ENCODE measurements at regions not wholly inside any gene's neighbourhood (a gene's known extent, or its start where the extent isn't known, plus 50 kb on each side); places are given as distances from the start of the nearest gene placed in this dataset.
"Not testable (repeated sequence)": the region's sequence is repeated elsewhere in the genome, so short reads cannot be mapped to it uniquely, and the experiment has no call there.

GRCh38 chr6:80974579-80974978 is 777.9 kb downstream of the TENT5A start:
- no peak for DNase-seq

GRCh38 chr6:80969439-80969838 is 783.0 kb downstream of the TENT5A start:
- peak; percentile 39 for DNase-seq

DNA sequence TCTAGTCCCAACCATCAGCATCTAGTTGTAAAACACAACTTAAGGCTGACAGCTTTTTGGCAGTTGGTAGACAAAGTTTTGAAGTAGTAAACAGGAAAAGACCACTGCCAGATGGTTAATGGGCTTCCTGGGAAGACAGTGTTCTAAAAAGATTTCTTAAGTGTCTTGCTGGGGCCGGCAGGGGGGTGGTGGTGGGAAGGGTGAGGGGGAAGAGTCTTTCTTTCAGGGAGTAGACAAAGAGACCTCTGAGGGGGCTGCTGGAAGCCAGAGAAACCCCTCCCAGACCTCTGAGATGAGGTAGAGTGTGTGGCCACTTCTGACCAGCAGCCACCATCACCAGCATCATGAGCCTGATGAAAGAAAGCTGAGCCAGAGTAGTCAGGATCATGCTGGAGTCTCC is 784.9 kb downstream of the TENT5A start:
- no peak for DNase-seq

- DNase-seq: no peak
Observed at GRCh38 chr6:80962382-80962781, 790.1 kb downstream of the TENT5A start.

GRCh38 chr6:80961166-80961565 is 791.3 kb downstream of the TENT5A start:
- no peak for DNase-seq

DNA sequence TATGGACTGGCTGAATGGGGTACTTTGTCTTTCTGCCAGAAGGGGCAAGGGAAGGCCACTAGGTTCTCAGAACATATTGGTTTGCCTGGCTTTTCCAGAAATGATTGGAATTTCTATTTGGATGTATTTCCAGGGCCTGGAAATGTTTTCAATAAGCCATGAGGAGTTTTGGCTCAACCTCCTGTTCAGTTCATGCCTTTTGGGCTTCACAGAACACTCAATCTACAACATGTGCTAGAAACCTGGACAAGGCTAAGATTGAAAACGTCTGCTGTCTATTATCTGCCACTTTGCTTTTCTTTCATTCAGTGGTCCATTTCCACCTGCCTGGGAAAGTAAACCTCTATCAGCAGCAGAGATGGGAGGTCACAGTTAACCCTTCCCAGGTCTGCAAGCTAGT is 793.4 kb downstream of the TENT5A start:
- no peak for DNase-seq

DNA sequence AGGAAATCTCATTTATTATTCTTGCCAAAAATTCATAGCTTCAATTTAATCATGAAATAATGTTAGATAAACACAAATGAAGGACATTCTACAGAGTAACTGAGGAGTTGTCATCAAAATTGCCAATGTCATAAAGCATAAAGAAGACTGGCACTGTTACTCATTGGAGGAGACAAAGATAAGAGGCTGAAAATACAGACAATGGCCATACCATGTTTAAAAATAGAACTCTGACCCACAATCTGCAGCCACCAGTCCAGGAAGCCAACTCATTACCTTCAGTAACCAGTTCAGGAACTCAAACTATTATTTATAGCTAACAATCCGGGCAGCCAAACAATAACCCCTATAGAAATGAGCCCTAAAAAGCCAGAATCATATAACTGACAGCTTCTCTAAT is 795.6 kb downstream of the TENT5A start:
- no peak for DNase-seq

DNA sequence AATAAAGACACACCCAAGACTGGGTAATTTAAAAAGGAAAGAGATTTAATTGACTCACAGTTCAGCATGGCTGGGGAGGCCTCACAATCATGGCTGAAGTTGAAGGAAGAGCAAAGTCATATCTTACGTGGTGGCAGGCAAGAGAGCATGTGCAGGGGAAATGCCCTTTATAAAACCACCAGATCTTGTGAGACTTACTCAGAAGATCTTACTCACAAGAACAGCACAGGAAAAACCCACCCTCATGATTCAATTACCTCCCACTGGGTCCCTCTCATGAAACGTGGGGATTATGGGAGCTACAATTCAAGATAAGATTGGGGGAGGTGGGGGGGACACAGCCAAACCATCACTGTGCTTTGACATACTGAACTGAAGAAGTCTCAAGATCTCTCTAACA is 800.0 kb downstream of the TENT5A start:
- not testable (repeated sequence) for DNase-seq

- DNase-seq: no peak
Observed at GRCh38 chr6:80946402-80946801, 806.1 kb downstream of the TENT5A start.

- DNase-seq: no peak
Observed at GRCh38 chr6:80942911-80943310, 809.6 kb downstream of the TENT5A start.

GRCh38 chr6:80940976-80941375 is 811.5 kb downstream of the TENT5A start:
- no peak for DNase-seq

DNA sequence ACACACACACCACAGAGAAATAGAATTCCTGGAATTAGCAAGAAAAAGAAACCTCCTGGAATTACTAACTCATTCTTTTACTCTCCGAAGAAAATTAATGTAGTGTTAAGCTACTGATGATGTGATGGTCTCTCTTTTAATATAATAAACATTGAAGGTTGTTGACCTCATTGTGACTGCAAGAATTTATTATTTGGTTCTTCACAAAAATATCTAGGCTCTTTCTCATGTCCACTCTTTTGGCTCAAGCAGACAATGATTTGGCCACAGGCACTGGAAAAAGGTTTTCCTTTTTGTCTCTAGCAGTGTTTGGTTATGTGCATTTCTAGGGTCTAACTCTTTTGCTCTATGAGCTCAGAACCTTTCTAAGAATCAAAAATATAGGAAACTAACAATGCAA is 811.9 kb downstream of the TENT5A start:
- DNase-seq: no peak

DNA sequence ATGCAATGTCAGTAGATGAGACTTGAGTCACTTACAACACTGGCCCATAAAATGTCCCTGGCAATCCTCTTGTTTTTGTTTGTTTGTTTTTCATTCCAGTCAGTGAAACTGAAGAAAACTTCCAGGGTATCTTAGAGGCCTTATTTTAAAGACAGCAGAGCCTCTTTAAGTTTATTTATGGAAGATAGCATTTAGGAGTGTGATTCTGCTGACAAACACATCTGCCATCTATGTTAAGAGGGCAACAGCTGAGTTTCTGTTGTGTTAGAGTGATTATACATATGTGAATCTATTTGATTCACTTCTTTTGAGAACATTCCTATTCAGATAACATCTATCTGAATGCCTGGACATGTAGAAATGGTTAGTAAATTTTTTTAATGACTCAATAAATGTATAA is 812.6 kb downstream of the TENT5A start:
- no peak for DNase-seq

DNA sequence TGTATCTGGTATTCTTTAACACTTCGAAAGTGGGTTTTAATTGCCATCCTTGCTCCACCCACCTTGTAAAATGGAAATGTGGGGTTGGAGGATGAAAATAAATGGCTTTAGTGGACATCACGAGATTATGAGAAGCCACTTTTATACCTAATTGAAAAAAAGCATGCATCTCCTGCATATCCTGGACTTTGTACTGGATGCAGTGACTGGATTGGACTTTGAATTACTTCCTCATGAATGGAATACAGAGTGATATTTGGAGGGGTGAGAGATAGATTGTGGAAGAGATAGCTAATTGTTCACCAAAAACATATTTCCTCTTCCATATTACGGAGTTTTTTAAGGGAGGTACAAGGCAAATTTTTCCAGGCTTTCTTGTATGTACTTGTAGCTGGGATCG is 813.0 kb downstream of the TENT5A start:
- no peak for DNase-seq

GRCh38 chr6:80938131-80938530 is 814.4 kb downstream of the TENT5A start:
- no peak for DNase-seq

GRCh38 chr6:80932359-80932758 is 820.1 kb downstream of the TENT5A start:
- no peak for DNase-seq

DNA sequence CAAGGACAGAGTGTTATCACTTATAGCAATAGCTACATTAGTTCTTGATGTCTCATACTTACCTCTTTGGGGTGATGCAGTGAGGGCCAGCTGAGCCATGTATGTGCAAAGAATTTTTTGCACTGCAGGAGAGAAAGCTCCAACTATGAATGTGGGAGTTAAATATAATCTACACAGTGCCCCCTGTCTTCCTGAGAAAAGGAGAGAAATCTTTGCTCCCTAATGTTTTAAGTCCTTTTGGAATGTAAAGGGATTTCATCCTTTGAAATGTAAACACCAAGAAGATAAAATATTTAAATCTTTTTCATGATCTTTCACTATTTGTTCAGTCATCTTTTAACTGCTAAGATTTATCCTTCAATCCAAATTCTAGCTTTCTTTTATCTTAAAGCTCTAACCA is 822.1 kb downstream of the TENT5A start:
- DNase-seq: no peak

- no peak for DNase-seq
Observed at GRCh38 chr6:80923816-80924215, 817.3 kb downstream of the BCKDHB start.

- no peak for DNase-seq
Observed at GRCh38 chr6:80922916-80923455, 816.5 kb downstream of the BCKDHB start.

- DNase-seq: no peak
Observed at GRCh38 chr6:80921861-80922460, 815.5 kb downstream of the BCKDHB start.

DNA sequence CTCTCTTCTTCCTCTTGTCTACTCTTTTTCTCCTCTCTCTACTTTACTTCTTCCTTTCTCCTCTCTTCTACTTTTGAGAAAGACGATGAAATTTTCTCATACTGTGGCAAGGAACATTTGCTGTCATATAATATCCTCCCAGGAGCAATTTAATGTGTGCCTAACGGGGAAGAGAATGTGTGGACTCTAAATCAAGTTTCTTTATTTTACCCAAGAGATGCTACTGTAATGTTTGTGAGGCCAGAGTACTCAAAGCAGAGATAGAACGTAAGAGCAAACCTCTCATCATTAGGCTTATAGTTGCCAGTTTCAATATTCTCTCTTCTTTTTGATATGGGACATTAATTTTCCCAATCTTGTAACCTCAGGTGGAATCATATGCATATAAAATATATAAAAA is 801.4 kb downstream of the BCKDHB start:
- no peak for DNase-seq

GRCh38 chr6:80903711-80904110 is 797.2 kb downstream of the BCKDHB start:
- DNase-seq: no peak

DNA sequence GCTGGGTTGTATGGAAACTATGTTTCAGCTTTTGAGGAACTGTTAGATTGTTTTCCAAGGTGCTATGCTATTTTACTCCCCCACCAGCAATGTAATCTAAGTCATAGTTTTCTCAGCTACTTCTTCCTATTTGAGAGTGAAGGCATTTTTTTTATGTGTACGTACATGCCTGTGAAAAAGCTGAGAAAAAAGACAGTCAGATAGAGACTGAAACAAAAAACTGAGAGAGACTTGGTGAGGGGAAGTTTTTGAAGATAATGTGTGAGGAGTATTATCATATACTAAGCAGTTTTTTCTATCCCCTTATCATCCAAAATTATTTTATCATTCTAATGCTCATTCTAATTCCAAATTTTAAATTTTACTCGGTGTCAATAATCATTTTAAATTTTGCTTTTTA is 780.0 kb downstream of the BCKDHB start:
- DNase-seq: no peak

- no peak for DNase-seq
Observed at GRCh38 chr6:80872951-80873308, 766.5 kb downstream of the BCKDHB start.

- DNase-seq: no peak
Observed at GRCh38 chr6:80872199-80872950, 765.9 kb downstream of the BCKDHB start.
